Right lobe of liver (tissue), 6 donors: ENCODE measurements at regions not wholly inside any gene's neighbourhood (a gene's known extent, or its start where the extent isn't known, plus 50 kb on each side); places are given as distances from the start of the nearest gene placed in this dataset.

ENCODE experiments used
- ATAC-seq, 4 donors: fragments of 200-7000 bp; cut with Tn5 transposase; one replicate each; pipeline ENCODE4 v1.9.1; 2020; ENCODE audit warnings: mild to moderate bottlenecking in 4 of 4, moderate library complexity in 4 of 4
- DNase-seq, 3 donors: peaks; one replicate each; pipeline ENCODE4 v3.0.0-alpha.2; 2020
- H3K27ac ChIP-seq, 3 donors: fragments of 200-600 bp; one replicate each; pipeline ENCODE4 v1.8.0; 2022
- H3K27me3 ChIP-seq, 2 donors: fragments of 200-600 bp; one replicate each; pipeline ENCODE4 v1.8.0; 2022
- H3K36me3 ChIP-seq, 4 donors: fragments of 200-600 bp; sonication (generic) in 1 of 4; one replicate each; pipeline versions ENCODE4 v1.5.1 to v1.8.0; 2017 to 2022; ENCODE audit warnings: control low read depth in 1 of 4
- H3K4me1 ChIP-seq, 4 donors: fragments of 200-600 bp; sonication (generic) in 1 of 4; one replicate each; pipeline versions ENCODE4 v1.5.1 to v1.8.0; 2017 to 2022; ENCODE audit warnings: control low read depth in 1 of 4
- H3K4me3 ChIP-seq, 3 donors: fragments of 200-600 bp; one replicate each; pipeline ENCODE4 v1.8.0; 2022
- H3K9me3 ChIP-seq, 4 donors: fragments of 200-600 bp; sonication (generic) in 1 of 4; one replicate each; pipeline versions ENCODE4 v1.5.1 to v1.8.0; 2017 to 2022; ENCODE audit warnings: control low read depth in 1 of 4
- POLR2A ChIP-seq: fragments of 450-650 bp; IDR thresholded peaks from one replicate; pipeline ENCODE4 v1.6.1; 2017; ENCODE audit warnings: antibody characterized with exemption, mild to moderate bottlenecking
- WGBS: methylation state at CpG from one replicate; pipeline ENCODE4 v1.1.6; 2018; ENCODE audit warnings: low coverage, low lambda C conversion rate; ENCODE audit not compliant: insufficient coverage; ENCODE audit errors: missing lambda C conversion rate; 5-methylcytosine and 5-hydroxymethylcytosine counted together
- intact Hi-C, 2 donors: fragments of 100-400 bp; cut with DNase I; formaldehyde crosslinking; loops; one replicate each; pipeline versions ENCODE4 v1.11.2 to v1.14.1; 2022
- TF ChIP-seq, protein P1 (sequence below), 4 donors: fragments of 200-600 bp in 3 of 4; fragments of 450-650 bp in 1 of 4; IDR thresholded peaks; one replicate each; pipeline versions ENCODE4 v1.5.1 to v1.8.0; 2016 to 2022; ENCODE audit warnings: antibody characterized with exemption in 4 of 4, mild to moderate bottlenecking in 2 of 4
- donor health status: DM: no; HTN: yes; CAD: no.
- donor health status: DM: no; HTN: no; CAD: no.
- donor health status: DM: no; HTN: no; CAD: no.
- donor health status: DM: no; HTN: yes; CAD: no.
- donor health status: DM: no; HTN: yes; CAD: no.

DNA sequence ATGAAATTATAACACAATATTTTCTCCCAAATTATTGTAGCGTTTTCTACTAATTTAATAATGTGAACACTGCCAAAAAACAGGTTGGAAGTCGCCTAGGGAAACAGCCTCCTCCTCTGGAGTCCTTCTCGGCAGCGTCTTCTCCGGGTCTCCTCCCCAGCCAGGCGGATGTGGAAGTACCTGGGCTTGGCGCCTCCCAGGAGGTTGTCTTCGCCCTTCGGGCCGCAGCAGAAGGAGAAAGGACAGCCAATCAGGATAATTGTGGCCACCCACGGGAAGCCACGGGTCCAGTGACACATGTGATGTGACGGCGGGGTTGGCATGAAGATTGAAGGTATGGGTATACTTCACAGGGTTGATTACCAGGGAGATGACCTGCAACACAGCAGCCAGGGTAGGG is 491.2 kb downstream of the PYDC2 start:
- Histone ChIP-seq H3K9me3 (no peaks in the 10 kb centered on the region), H3K27me3 (no peaks in the 10 kb centered on the region), H3K4me3 (no peak overlapping the region), H3K36me3 (no peaks in the 10 kb centered on the region), H3K27ac (no peak overlapping the region), H3K4me1 (no peaks in the 10 kb centered on the region)
- intact Hi-C loops = no loop called here
- no peak for TF ChIP-seq POLR2A
- TF ChIP-seq, protein P1, sequence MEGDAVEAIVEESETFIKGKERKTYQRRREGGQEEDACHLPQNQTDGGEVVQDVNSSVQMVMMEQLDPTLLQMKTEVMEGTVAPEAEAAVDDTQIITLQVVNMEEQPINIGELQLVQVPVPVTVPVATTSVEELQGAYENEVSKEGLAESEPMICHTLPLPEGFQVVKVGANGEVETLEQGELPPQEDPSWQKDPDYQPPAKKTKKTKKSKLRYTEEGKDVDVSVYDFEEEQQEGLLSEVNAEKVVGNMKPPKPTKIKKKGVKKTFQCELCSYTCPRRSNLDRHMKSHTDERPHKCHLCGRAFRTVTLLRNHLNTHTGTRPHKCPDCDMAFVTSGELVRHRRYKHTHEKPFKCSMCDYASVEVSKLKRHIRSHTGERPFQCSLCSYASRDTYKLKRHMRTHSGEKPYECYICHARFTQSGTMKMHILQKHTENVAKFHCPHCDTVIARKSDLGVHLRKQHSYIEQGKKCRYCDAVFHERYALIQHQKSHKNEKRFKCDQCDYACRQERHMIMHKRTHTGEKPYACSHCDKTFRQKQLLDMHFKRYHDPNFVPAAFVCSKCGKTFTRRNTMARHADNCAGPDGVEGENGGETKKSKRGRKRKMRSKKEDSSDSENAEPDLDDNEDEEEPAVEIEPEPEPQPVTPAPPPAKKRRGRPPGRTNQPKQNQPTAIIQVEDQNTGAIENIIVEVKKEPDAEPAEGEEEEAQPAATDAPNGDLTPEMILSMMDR (IDR thresholded peaks at IDR 0.05) = no peak
- ATAC-seq (no peak), DNase-seq (no peak)
- WGBS = 74% methylated on average over 10 of the region's 14 CpGs

DNA sequence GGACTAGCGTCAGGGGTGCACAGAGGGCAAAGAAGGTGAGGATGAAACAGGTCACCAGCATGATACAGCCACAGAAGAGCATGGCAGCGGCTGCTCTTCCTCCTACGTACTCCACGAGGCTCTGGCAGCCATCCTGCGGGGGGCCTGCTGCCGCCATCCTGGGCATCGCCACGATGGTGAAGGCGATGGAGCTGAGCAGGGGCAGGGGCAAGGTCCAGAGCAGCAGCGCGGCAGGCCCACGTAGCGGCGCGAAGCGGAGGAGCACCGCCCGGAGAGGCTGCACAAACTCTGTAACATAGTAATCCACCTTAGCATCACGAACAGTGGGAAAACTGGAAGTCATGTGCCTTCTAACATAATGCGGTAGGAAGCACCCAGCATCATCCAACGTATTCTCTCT is 491.6 kb downstream of the PYDC2 start:
- Histone ChIP-seq H3K36me3 (no peaks in the 10 kb centered on the region), H3K27ac (no peak overlapping the region), H3K9me3 (no peaks in the 10 kb centered on the region), H3K4me1 (no peaks in the 10 kb centered on the region), H3K27me3 (no peaks in the 10 kb centered on the region), H3K4me3 (no peak overlapping the region)
- no peak for TF ChIP-seq POLR2A
- TF ChIP-seq, protein P1 (IDR thresholded peaks at IDR 0.05) = no peak
- 90% methylated on average over 9 of the region's 21 CpGs for WGBS
- intact Hi-C loops = no loop called here
- DNase-seq (no peak), ATAC-seq (no peak)

DNA sequence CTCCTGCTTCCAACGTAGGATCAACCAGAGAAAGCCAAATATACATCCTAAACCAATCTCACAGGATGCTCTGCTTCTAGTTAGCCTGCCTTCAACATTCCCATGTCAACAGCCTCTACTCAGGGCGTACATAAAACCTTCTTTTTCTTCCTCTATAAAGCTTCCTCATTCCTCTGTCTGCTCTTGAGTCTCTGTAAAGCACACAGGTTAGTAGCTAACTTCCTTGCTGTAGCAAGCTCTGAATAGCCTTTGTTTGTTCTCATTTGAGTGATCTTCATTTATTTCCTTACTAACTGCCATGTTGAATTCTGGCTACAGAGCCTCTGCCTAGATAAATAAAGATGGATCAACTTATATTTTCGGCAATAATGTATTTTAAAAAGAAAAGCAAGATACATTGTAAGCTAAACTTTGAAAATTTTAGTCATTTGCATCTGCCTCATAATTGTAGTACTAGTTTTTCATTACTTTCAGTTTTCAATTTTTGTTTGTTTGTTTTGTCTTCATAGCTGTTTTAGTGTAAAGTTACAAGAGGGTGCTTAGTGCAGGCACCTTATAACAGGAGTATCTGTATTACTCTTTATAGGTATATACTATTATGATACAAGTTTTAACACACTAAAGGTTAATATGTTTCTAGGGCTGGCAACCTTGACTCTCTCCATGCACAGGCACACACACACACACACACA is 498.2 kb downstream of the PYDC2 start:
- 27% methylated on average over 3 of the region's 3 CpGs for WGBS
- Histone ChIP-seq H3K4me1 (no peaks in the 10 kb centered on the region), H3K27me3 (no peaks in the 10 kb centered on the region), H3K9me3 (no peaks in the 10 kb centered on the region), H3K36me3 (no peaks in the 10 kb centered on the region), H3K4me3 (no peak overlapping the region), H3K27ac (no peak overlapping the region)
- intact Hi-C loops = no loop called here
- no peak for ATAC-seq
- TF ChIP-seq POLR2A = no peak
- TF ChIP-seq, protein P1 (IDR thresholded peaks at IDR 0.05) = no peak
- DNase-seq = no peak

DNA sequence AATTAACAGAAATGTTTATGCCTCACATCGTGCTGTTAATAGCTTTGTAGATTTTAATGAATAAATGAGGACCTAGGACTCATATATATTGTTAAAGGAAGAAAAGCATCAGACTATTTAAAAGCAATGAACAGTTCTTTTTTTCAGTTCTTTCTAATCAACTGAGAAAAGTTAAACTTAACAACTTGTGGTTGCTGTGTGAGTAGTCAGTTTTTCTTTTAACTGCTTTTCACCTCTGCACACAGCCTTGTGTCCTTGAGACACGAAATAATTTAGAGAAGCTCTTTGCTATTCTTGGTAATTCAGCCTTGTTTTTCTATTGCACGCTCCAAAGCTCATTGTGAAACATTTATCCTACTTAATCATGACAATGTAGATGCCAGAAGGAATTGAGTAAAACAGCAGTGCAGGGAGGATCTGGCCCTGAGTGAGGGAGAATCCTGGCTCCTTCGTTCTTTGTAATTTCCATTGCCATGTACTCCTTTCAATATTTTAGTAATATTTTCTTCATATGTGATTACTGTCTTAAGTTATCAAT is 499.0 kb downstream of the PYDC2 start:
- DNase-seq (no peak), ATAC-seq (no peak)
- H3K4me3 ChIP-seq = no peak overlapping the region
- H3K27ac ChIP-seq = no peak overlapping the region
- intact Hi-C loops = no loop called here
- H3K4me1 ChIP-seq = no peaks in the 10 kb centered on the region
- H3K9me3 ChIP-seq = no peaks in the 10 kb centered on the region
- H3K36me3 ChIP-seq = no peaks in the 10 kb centered on the region
- TF ChIP-seq POLR2A = no peak
- TF ChIP-seq, protein P1 (IDR thresholded peaks at IDR 0.05) = no peak
- H3K27me3 ChIP-seq = no peaks in the 10 kb centered on the region
- 45% methylated on average over 4 of the region's 4 CpGs for WGBS
